Kasumi-1 (cell line): ENCODE measurements at regions not wholly inside any gene's neighbourhood (a gene's known extent, or its start where the extent isn't known, plus 50 kb on each side); places are given as distances from the start of the nearest gene placed in this dataset.
"Not testable (repeated sequence)": the region's sequence is repeated elsewhere in the genome, so short reads cannot be mapped to it uniquely, and the experiment has no call there.

Source experiments
- DNase-seq, 2 experiments: peaks; one replicate each; lab custom pipeline; 2025; lab: John Stamatoyannopoulos, UW

GRCh38 chr22:33139937-33140336 lies 81.8 kb upstream of the SYN3 start:
- no peak for DNase-seq

DNA sequence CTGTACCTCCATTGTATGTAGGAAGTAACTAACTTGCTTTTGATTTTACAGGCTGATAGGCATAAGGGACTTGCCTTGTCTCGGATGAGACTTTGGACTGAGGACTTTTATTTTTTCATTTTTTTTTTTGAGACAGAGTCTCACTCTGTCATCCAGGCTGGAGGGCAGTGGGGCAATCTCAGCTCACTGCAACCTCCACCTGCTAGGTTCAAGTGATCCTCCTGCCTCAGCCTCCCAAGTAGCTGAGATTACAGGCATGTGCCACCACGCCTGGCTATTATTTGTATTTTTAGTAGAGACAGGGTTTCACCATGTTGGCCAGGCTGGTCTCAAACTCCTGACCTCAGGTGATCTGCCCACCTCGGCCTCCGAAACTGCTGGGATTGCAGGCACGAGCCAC lies 80.2 kb upstream of the SYN3 start:
- DNase-seq, result not testable (repeated sequence)

DNA sequence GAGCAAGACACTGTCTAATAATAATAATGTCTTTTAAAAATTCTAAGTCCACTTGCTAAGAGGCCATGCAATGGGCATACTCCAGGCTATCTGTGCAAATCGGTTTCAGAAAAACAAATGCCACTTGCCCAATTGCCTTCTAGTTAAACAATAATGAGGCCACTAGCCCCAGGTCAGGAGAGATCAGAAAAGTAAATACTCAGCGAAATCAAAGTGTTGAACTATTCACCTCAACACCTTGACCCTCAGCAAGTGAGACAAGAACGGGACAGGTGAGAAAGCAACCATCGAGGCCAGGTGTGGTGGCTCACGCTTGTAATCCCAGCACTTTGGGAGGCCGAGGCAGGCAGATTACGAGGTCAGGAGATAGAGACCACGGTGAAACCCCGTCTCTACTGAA lies 72.3 kb upstream of the SYN3 start:
- DNase-seq, result no peak

DNA sequence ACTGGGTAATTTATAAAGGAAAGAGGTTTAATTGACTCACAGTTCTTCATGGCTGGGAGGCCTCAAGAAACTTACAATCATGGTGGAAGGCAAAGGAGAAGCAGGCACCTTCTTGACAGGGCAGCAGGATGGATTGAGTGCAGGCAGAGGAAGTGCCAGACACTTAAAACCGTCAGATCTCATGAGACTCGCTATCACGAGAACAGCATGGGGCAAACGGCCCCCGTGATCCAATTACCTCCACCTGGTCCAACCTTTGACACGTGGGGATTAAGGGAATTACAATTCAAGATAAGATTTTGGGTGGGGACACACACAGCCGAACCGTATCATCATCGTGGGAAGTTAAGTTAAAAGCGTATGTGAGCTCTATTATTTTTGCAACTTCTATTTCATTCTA lies 71.4 kb upstream of the SYN3 start:
- no peak for DNase-seq

DNA sequence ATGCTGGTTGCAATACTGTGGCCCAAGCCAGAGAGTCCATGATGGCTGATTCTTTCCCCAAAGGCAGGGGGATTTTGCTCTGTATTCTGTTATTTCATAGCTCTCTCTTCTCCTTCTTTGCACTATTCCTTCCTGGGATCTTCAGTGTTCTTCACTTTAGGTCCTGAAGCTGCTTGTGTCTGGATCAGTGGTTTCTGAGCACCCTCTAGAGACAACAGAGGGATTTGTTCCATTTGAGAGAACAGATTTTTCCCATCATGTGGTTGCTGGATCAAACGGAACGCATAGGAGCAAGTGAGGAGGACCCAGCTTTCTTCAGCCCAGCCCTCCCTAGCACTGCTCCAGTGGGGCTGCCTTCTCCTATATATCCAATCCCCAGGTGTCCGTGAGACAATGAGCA lies 68.7 kb upstream of the SYN3 start:
- DNase-seq, result no peak

- DNase-seq, result no peak
These were observed 66.3 kb upstream of the SYN3 start for GRCh38 chr22:33124471-33124870.

GRCh38 chr22:33122439-33122838 lies 64.3 kb upstream of the SYN3 start:
- not testable (repeated sequence) for DNase-seq

GRCh38 chr22:33119044-33119443 lies 60.9 kb upstream of the SYN3 start:
- DNase-seq, result no peak

DNA sequence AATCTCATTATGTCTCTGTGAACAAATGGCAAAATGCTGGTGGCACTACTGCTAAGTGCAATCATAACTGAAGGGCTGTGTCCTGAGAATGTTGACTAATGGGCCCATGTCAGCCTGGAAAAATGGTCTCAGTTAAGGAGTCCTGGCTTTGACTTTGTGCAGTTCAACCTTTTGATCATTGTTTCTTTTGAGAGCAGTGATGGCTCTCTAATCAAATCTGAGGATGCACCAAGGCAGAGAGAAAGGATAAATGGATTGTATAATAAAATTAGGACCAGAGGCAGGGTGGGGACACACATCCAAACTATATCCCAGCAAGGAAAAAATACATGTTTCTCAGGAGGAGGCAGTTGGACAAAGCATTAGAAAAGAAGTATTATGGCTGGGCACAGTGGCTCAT lies 59.6 kb upstream of the SYN3 start:
- DNase-seq, result no peak

DNA sequence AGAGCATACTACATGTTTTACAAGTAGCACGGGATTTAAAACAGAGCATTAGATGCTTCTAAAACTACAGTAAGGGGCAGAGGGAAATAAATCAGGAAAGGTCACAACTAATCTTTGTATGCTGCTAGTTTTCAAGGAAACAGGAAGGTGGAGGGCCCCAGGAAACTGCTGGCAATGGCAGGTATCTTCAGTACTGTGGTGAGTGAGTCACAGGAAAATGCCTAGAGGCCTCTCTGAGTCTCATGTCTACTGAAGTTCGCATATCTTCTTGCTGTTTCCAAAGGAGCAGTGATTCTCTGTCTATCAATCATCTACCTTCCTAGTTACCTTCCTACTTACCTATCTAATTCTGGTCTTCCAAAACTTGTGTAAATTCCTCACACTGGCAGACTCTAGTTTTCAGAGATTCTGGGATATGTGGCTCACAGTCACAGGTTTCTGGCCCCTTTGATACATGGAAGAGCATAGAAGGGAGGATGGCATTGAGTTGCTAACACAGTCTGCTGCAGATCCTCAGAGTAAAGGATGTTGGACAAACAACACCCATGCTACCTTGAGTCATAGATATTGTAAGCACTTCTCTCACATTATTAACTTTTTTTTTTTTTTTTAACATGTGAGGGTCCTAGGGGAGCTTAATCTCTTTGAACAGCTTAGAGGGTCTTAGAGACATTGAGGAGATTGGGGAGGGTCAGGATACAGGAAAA lies 58.8 kb upstream of the SYN3 start:
- DNase-seq, result no peak

- no peak for DNase-seq
These were observed 56.4 kb upstream of the SYN3 start for GRCh38 chr22:33114565-33114964.

DNA sequence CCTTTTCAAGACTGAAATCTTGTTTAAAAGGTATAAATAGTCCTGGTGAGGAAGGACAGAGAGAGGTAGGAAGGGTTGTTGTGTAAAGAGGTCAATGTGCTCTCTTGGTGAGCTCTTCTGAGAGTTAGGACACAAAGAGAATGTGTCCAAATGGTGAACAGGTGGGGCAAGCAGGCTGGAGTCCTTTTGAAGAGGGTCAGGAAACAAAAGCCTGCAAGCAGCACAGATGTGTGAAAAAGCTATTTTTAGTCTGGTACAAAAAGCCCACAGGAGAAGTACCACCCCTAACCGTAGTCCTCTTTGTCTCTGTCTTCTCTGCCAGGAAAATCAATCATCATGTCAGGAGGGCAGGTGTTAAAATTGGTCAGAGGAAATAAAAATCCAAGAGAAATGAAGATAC lies 54.4 kb upstream of the SYN3 start:
- no peak for DNase-seq

DNA sequence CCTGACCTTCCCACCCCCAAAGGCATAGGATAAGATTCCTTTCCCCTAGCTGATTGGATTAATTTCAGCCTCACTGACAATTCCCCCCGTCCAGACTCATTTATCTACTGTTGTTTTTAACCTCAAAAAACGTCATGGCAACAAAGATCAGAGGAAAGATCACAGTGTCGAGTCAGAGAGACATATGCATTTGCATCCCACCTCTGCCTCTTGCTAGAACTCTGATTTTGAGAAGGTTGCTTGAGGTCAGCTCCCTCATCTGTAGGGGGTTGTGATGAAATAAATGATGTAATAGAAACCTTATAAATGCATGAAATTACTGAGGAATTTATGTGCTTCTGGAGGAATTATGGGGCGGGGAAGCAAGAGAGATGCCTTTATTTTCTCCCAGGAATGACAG lies 53.3 kb upstream of the SYN3 start:
- DNase-seq, result no peak

DNA sequence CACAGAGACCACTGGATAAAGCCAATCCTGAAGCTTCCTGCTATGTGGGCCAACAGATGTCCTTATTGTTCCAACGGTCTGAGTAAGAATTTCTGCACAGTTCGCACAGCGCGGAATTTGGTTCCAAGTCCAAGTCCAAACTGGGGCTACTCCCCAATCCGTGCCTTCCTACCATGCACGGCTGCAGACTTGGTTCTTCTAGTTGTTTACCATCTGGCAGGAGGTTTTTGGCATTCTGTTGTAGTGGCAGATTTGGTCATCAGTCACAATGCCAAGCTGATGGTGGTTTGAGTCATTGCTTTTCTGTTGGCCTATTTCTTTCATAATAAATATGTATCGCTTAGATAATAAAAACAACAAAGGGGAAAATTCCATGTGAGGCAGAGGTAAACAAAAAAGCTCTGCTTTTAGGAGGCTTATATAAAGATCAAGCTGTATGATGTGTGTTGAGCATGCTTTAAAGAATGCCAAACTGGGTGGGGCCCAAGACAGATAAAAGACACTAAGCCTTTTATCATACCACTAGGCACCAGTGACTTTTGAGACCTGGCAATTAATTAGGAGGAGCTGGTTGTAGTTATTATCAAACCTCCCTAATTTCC lies 52.5 kb upstream of the SYN3 start:
- no peak for DNase-seq

- no peak for DNase-seq
These were observed 51.6 kb upstream of the SYN3 start for GRCh38 chr22:33109514-33110430.

- no peak for DNase-seq
These were observed 49.9 kb upstream of the SYN3 start for GRCh38 chr22:33108037-33108436.
